PC-9 (cell line): ENCODE measurements at regions not wholly inside any gene's neighbourhood (a gene's known extent, or its start where the extent isn't known, plus 50 kb on each side); places are given as distances from the start of the nearest gene placed in this dataset.

Source experiments
- EZH2 ChIP-seq: fragments of 200-600 bp; sonication (generic); IDR thresholded peaks from 2 replicates; pipeline ENCODE4 v1.8.0; 2017; ENCODE audit warnings: antibody characterized with exemption, low read depth
- TF ChIP-seq, protein P1 (sequence below): fragments of 200-600 bp; sonication (generic); conservative IDR thresholded peaks from 2 replicates; pipeline ENCODE4 v1.6.1; 2017; ENCODE audit warnings: mixed run types, antibody characterized with exemption, mild to moderate bottlenecking, moderate library complexity

- no peak for TF ChIP-seq EZH2
- TF ChIP-seq, protein P1, sequence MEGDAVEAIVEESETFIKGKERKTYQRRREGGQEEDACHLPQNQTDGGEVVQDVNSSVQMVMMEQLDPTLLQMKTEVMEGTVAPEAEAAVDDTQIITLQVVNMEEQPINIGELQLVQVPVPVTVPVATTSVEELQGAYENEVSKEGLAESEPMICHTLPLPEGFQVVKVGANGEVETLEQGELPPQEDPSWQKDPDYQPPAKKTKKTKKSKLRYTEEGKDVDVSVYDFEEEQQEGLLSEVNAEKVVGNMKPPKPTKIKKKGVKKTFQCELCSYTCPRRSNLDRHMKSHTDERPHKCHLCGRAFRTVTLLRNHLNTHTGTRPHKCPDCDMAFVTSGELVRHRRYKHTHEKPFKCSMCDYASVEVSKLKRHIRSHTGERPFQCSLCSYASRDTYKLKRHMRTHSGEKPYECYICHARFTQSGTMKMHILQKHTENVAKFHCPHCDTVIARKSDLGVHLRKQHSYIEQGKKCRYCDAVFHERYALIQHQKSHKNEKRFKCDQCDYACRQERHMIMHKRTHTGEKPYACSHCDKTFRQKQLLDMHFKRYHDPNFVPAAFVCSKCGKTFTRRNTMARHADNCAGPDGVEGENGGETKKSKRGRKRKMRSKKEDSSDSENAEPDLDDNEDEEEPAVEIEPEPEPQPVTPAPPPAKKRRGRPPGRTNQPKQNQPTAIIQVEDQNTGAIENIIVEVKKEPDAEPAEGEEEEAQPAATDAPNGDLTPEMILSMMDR: no peak
Measured at GRCh38 chr5:135153259-135153658, 119.2 kb upstream of the PITX1 start.
